ENCODE measurements at regions not wholly inside any gene's neighbourhood (a gene's known extent, or its start where the extent isn't known, plus 50 kb on each side); places are given as distances from the start of the nearest gene placed in this dataset.
"Not testable (repeated sequence)": the region's sequence is repeated elsewhere in the genome, so short reads cannot be mapped to it uniquely, and the experiment has no call there.

GRCh38 chr6:121798126-121798525 is 362.7 kb downstream of the GJA1 start:
- not testable (repeated sequence) for H2BK20ac ChIP-seq (ENCODE audit: low read depth, low read length, poor library complexity, severe bottlenecking); H3K4me2 ChIP-seq (ENCODE audit: insufficient read depth, insufficient read length, low read length); H3K27me3 ChIP-seq (ENCODE audit: insufficient read depth, low read length); H2BK12ac ChIP-seq (ENCODE audit: insufficient read length, low read depth, low read length); H3K4me3 Mint-ChIP-seq; H2BK5ac ChIP-seq (ENCODE audit: insufficient read length, low read length); H3K27ac ChIP-seq (ENCODE audit: insufficient read length, low read depth, low read length); H3K79me1 ChIP-seq (ENCODE audit: insufficient read depth, low read depth, low read length, poor library complexity, severe bottlenecking); H3K79me2 ChIP-seq (ENCODE audit: insufficient read depth, low read length); H3K56ac ChIP-seq (ENCODE audit: insufficient read length, low read depth, low read length); H3K4me1 ChIP-seq (ENCODE audit: insufficient read depth, low read length); H3K9me3 ChIP-seq (ENCODE audit: control insufficient read depth, low read depth, low read length); H4K8ac ChIP-seq (replicated peaks; ENCODE audit: insufficient read length, low read depth, low read length); H2AK5ac ChIP-seq (ENCODE audit: insufficient read length, low read length); H3K9ac ChIP-seq (ENCODE audit: extremely low read depth, insufficient read length, low read length); H2AFZ ChIP-seq (ENCODE audit: low read length); H4K20me1 ChIP-seq (ENCODE audit: control insufficient read depth, insufficient read depth, insufficient read length); H3K14ac ChIP-seq (ENCODE audit: insufficient read depth, low read length); H4K91ac ChIP-seq (ENCODE audit: insufficient read length, low read depth, low read length); H3K23me2 ChIP-seq (ENCODE audit: insufficient read length, low read depth, low read length, poor library complexity, severe bottlenecking); H3K4ac ChIP-seq (ENCODE audit: low read depth, low read length); H2BK120ac ChIP-seq (ENCODE audit: low read depth, low read length, poor library complexity, severe bottlenecking); H3K4me1 Mint-ChIP-seq; DNase-seq; H3K27me3 Mint-ChIP-seq (ENCODE audit: low read depth); H2BK15ac ChIP-seq (ENCODE audit: low read depth, low read length); H3K27ac Mint-ChIP-seq; H3K23ac ChIP-seq (ENCODE audit: insufficient read length, low read depth, low read length); H4K5ac ChIP-seq (ENCODE audit: insufficient read length, low read depth, low read length); H3T11ph ChIP-seq (ENCODE audit: low read length); H3K18ac ChIP-seq (ENCODE audit: insufficient read length, low read depth, low read length)
- no CpG with 5 or more reads among the region's 1 CpG for WGBS (ENCODE audit: extremely low coverage, insufficient read length, low lambda C conversion rate)
- Mint-ChIP-seq H3K36me3 (ENCODE audit: insufficient read depth in 1 of 3, low read depth in 3 of 3) (peaks cover 14 to 41% (median 31%) of the 10 kb centered on the region in 3 experiments; a peak in 6 of 7 replicates), H3K9me3 (peaks cover 25 to 29% of the 10 kb centered on the region in 2 experiments)

Measured in H9 (cell line).